Endothelial cell of hepatic sinusoid (primary cell): ENCODE measurements at regions not wholly inside any gene's neighbourhood (a gene's known extent, or its start where the extent isn't known, plus 50 kb on each side); places are given as distances from the start of the nearest gene placed in this dataset.

Experiments used
- in situ Hi-C: cut with HindIII; loops from 2 replicates; pipeline ENCODE4 v1.10.0; 2017; ENCODE audit warnings: low sequenced_read_pairs

- in situ Hi-C loops, result no loop called here
Observed at GRCh38 chr12:124404162-124404784, 109.4 kb downstream of the RFLNA start.

- in situ Hi-C loops, result no loop called here
Observed at GRCh38 chr12:124403273-124403672, 108.4 kb downstream of the RFLNA start.

GRCh38 chr12:124402248-124403066 is 107.6 kb downstream of the RFLNA start:
- in situ Hi-C loops, result no loop called here

DNA sequence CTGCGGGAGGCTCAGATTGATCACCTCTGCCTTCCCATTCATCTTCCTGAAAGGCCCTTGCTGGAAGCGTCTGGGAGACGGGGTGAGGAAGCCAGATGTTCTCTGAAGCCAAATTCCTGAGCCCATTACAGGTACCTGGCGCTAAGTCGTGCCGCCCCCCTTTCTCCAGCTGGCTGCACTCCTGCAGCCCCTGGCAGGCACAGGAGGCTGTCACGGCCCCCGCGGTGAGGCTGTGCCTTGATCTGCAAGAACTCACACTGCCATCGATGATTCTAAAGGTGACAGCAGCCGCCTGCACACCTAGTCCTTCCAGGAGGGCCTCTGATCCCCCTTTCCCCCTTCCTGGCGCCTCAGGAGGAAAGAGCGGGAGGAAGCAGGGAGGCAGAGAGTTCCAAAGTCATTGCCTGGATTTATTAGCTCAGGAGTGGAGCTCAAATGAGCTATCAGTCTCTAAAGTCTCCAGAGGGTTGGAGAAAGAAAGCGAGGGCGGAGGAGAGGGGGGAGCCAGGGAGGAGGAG is 106.9 kb downstream of the RFLNA start:
- in situ Hi-C loops, result no loop called here

- in situ Hi-C loops, result no loop called here
Observed at GRCh38 chr12:124400124-124400523, 105.2 kb downstream of the RFLNA start.

DNA sequence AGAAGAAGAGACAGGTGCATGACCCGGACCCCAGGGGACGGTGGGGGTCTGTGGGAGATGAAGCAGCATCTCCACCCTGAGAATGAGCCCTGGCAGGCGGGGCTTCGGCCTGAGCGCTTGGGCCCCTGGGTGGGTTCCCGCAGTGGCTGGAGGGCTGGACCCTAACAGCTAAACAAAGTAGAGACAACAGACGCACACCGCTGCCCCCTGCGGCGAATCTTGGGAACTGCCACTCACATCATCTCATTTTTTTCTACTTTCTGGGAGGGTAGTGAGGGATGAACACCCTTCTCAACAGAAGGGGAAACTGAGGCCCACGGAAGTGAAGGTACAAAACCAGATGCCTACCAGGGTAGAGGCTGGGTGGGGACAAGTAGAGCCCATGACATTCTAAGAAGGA is 104.7 kb downstream of the RFLNA start:
- in situ Hi-C loops, result loop anchor here (5.0 kb wide), 2 partner anchors 43 to 98 kb away; no protein-coding TSS in a partner anchor

DNA sequence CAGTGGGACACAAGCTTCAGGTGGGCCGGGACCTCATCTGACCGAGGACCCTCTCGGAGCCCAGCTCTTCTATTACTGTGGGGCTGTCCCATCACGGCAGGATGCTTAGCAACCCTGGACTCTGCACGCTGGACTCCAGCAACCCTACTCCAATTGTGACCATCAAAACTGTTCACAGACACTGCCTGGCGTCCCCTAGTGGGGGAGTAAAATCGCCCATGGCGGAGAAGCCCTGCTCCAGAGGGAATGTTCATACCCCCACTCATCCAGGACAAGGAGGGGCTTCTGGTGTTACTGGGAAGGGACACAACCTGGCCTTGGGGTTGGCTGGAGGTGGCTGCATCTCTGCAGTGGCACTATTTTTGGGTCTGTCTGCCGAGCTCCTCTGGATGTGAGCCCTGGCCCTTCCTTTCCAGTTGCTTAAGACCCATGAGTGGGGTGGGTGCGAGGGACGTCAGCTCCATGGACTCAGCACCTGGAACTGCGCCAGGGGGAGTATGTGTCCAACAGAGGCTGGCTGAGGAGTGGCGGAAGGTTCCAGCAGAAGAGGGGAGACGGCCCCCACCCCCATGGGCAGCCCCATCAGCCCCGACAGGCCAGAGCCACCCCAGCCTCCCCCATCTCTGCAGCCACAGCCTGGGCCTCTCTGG is 103.8 kb downstream of the RFLNA start:
- in situ Hi-C loops, result loop anchor here (5.0 kb wide), 2 partner anchors 44 to 99 kb away; no protein-coding TSS in a partner anchor

- in situ Hi-C loops, result loop anchor here (5.0 kb wide), 2 partner anchors 44 to 99 kb away; no protein-coding TSS in a partner anchor
Observed at GRCh38 chr12:124397807-124398577, 103.1 kb downstream of the RFLNA start.

GRCh38 chr12:124397399-124397679 is 102.4 kb downstream of the RFLNA start:
- in situ Hi-C loops, result loop anchor here (5.0 kb wide), 2 partner anchors 45 to 100 kb away; no protein-coding TSS in a partner anchor

DNA sequence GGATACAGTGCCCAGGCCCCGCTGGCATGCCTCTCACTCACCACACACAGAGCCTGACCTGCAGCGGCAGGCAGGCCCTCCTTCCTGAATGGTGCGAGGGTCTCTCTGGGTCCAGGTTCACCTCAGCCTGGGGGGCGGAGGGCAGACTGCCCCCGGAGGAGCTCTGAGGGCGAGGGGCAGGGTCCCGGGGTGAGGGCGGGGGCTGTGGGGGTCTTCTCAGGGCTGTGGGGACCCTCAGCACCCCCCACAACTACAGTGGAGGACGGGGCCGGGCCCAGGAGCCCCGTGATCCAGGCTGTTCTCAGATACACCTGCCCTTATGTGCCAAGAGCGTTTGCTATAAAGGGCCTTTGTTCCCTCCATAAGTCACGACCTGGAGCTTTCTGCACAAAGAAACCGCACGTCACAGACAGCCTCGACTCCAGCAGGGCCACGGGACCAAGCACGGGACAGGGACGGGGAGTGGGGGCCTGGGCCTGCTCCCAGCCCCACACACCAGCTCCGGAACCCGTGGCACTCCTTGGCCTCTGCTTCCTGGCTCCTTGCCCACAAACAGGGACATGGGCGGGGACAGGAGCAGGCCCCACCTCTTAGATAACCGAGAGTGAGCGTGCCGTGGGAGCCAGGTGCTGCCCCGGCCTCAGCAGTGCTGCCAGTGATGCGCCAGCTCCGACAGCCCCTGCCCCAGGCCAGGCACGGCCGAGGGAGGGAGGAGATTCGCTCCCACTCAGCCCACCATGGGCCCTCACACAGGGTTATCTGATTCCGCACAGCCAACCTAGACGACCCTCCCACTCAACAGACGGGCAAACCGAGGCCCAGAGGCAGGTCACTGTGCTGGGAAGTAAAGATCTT is 101.9 kb downstream of the RFLNA start:
- in situ Hi-C loops, result loop anchor here (5.0 kb wide), 2 partner anchors 46 to 101 kb away; no protein-coding TSS in a partner anchor

DNA sequence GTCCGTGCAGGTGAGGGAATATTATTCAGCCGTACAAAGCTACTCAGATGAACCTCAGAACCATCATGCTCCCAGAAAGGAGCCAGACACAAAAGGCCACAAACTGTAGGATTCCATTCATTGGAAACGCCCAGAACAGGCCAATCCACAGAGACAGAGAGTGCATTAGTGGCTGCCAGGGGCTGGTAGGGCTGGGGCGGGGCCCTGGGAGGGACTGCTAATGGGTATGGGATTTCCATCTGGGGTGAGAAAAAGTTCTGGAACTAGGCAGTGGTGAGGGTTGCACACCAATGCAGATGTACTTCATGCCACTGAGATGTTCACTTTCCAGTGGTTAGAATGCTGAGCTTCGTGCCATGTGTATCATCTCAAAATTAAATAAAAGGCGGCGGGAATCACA is 101.1 kb downstream of the RFLNA start:
- in situ Hi-C loops, result loop anchor here (5.0 kb wide), 2 partner anchors 46 to 101 kb away; no protein-coding TSS in a partner anchor

GRCh38 chr12:124395284-124395752 is 100.4 kb downstream of the RFLNA start:
- in situ Hi-C loops, result loop anchor here (5.0 kb wide), 2 partner anchors 47 to 102 kb away; no protein-coding TSS in a partner anchor

GRCh38 chr12:124394462-124395128 is 99.7 kb downstream of the RFLNA start:
- in situ Hi-C loops, result loop anchor here (5.0 kb wide), 2 partner anchors 48 to 103 kb away; no protein-coding TSS in a partner anchor

- in situ Hi-C loops, result no loop called here
Observed at GRCh38 chr12:124393831-124394230, 98.9 kb downstream of the RFLNA start.

DNA sequence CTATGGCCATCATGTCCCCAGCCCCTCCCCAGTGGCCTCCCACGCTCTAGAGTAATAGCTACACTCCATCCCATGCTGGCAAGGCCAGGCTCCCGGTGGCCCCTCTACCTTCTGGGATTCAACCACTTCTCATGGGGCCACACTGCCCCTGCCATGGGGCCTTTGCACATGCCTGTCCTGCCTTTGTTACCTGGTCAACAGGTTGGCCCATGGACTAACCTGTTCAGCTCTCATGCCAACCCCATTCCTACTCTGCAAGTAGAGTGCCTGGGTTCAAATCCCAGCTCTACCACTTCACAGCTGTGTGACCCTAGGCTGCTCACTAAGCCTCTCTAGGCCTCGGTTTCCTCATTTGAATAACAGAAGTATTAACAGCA is 98.5 kb downstream of the RFLNA start:
- in situ Hi-C loops, result no loop called here

- in situ Hi-C loops, result no loop called here
Observed at GRCh38 chr12:124392667-124393413, 97.9 kb downstream of the RFLNA start.

GRCh38 chr12:124392271-124392666 is 97.4 kb downstream of the RFLNA start:
- in situ Hi-C loops, result no loop called here
